GM12878 (cell line): ENCODE measurements at regions not wholly inside any gene's neighbourhood (a gene's known extent, or its start where the extent isn't known, plus 50 kb on each side); places are given as distances from the start of the nearest gene placed in this dataset.

Experiments used
- ATAC-seq: fragments of 200-7000 bp; cut with Tn5 transposase; 3 replicates; pipeline ENCODE4 v1.9.1; 2020; ENCODE audit warnings: mild to moderate bottlenecking, moderate library complexity
- BruUV-seq: library from RNA; stranded (reverse); fragments of 400-500 nt; replicated peaks from 2 replicates; lab custom pipeline; 2021; lab: Mats Ljungman, UMichigan
- CTCF ChIA-PET: fragments of 300-600 bp; sonication (Branson Sonifier 250); formaldehyde crosslinking; extraction: SDS; loops from one replicate; lab custom pipeline; 2021; ENCODE audit warnings: inconsistent platforms; lab: Yijun Ruan, JAX
- POLR2A ChIA-PET: fragments of 350-600 bp; formaldehyde crosslinking; extraction: SDS; loops from one replicate; lab custom pipeline; 2021; ENCODE audit warnings: inconsistent platforms; lab: Charles Lee
- RAD21 ChIA-PET: fragments of 300-600 bp; sonication (Branson Sonifier 250); formaldehyde crosslinking; loops from one replicate; lab custom pipeline; 2023; ENCODE audit warnings: antibody characterized with exemption; ENCODE audit not compliant: unreplicated experiment; lab: Charles Lee
- SMC1A ChIA-PET: fragments of 300-600 bp; sonication (Branson Sonifier 250); formaldehyde crosslinking; loops from one replicate; lab custom pipeline; 2023; ENCODE audit not compliant: unreplicated experiment, uncharacterized antibody; lab: Charles Lee
- DNase-seq: peaks from one replicate; pipeline ENCODE4 v3.0.0-alpha.2; 2011; ENCODE audit warnings: low read depth, low spot score
- FAIRE-seq: peaks from 3 replicates; lab custom pipeline; 2011; peaks lifted over from hg19 to GRCh38; lab: Jason Lieb, UNC
- H2AFZ ChIP-seq: 2 replicates; pipeline ENCODE4 v1.6.0; 2011; ENCODE audit warnings: low read depth, low read length, control low read depth; ENCODE audit not compliant: control insufficient read depth
- H3K27ac ChIP-seq: 2 replicates; pipeline ENCODE4 v1.5.1; 2011; ENCODE audit warnings: control low read depth; ENCODE audit not compliant: control insufficient read depth, insufficient read depth
- H3K27me3 ChIP-seq, 2 experiments: replicated peaks in 1 of 2; 2 replicates each; pipeline versions ENCODE4 v1.6.0 to v1.6.1; 2011; ENCODE audit warnings: low read length in 1 of 2; ENCODE audit not compliant: control insufficient read depth in 2 of 2, insufficient read depth in 2 of 2
- H3K36me3 ChIP-seq, 2 experiments: 2 replicates each; pipeline ENCODE4 v1.5.1; 2011; ENCODE audit warnings: low read length in 1 of 2; ENCODE audit not compliant: control insufficient read depth in 2 of 2, insufficient read depth in 2 of 2
- H3K4me1 ChIP-seq: 2 replicates; pipeline ENCODE4 v1.6.1; 2011; ENCODE audit warnings: mild to moderate bottlenecking, low read length, moderate library complexity, mixed read lengths; ENCODE audit not compliant: control insufficient read depth, insufficient read depth
- H3K4me2 ChIP-seq: 2 replicates; pipeline ENCODE4 v1.6.0; 2011; ENCODE audit warnings: control low read depth; ENCODE audit not compliant: control insufficient read depth, insufficient read depth
- H3K4me3 ChIP-seq: fragments of 200-600 bp; sonication (generic); 2 replicates; pipeline ENCODE4 v1.5.1; 2016
- H3K79me2 ChIP-seq: 2 replicates; pipeline ENCODE4 v1.6.0; 2011; ENCODE audit warnings: low read length; ENCODE audit not compliant: control insufficient read depth, insufficient read depth
- H3K9ac ChIP-seq: 2 replicates; pipeline ENCODE4 v1.8.0; 2011; ENCODE audit warnings: low read length, control low read depth, mixed read lengths; ENCODE audit not compliant: control insufficient read depth, insufficient read depth
- H3K9me3 ChIP-seq: replicated peaks from 3 replicates; pipeline ENCODE4 v1.5.1; 2011; ENCODE audit warnings: mild to moderate bottlenecking, low read length; ENCODE audit not compliant: control insufficient read depth, insufficient read depth
- H4K20me1 ChIP-seq: 2 replicates; pipeline ENCODE4 v1.6.0; 2011; ENCODE audit not compliant: control insufficient read depth, insufficient read depth
- BRCA1 ChIP-seq: IDR thresholded peaks from 2 replicates; pipeline ENCODE4 v1.6.1; 2011; ENCODE audit warnings: low read depth, low read length, improper control_type of control experiment
- CBFB ChIP-seq: IDR thresholded peaks from 2 replicates; pipeline ENCODE4 v1.6.1; 2016; ENCODE audit warnings: antibody characterized with exemption, low read depth
- CREB1 ChIP-seq: IDR thresholded peaks from 2 replicates; pipeline ENCODE4 v1.6.1; 2012; ENCODE audit warnings: low read depth, mild to moderate bottlenecking, inconsistent platforms
- HDGF ChIP-seq: fragments of 450-650 bp; IDR thresholded peaks from 2 replicates; pipeline ENCODE4 v1.6.1; 2016; ENCODE audit warnings: antibody characterized with exemption
- IRF4 ChIP-seq: IDR thresholded peaks from 2 replicates; pipeline ENCODE4 v1.6.1; 2011; ENCODE audit warnings: low read depth, low read length
- LARP7 ChIP-seq: fragments of 450-650 bp; IDR thresholded peaks from 2 replicates; pipeline ENCODE4 v1.6.1; 2017; ENCODE audit warnings: mild to moderate bottlenecking
- MTA2 ChIP-seq: fragments of 450-650 bp; IDR thresholded peaks from 2 replicates; pipeline ENCODE4 v1.6.1; 2016; ENCODE audit warnings: low read depth, mild to moderate bottlenecking, moderate library complexity
- NRF1 ChIP-seq: conservative IDR thresholded peaks from 2 replicates; pipeline ENCODE4 v1.6.1; 2011; ENCODE audit warnings: mild to moderate bottlenecking, low read depth, low read length, improper control_type of control experiment
- SMAD5 ChIP-seq: IDR thresholded peaks from 2 replicates; pipeline ENCODE4 v1.6.1; 2016; ENCODE audit warnings: antibody characterized with exemption, low read depth
- SREBF2 ChIP-seq: IDR thresholded peaks from 2 replicates; pipeline ENCODE4 v1.6.1; 2012; ENCODE audit warnings: mild to moderate bottlenecking, low read length
- STAT1 ChIP-seq: fragments of 450-650 bp; conservative IDR thresholded peaks from 2 replicates; pipeline ENCODE4 v1.6.1; 2014; ENCODE audit warnings: antibody characterized with exemption, mild to moderate bottlenecking
- TAF1 ChIP-seq: IDR thresholded peaks from 2 replicates; pipeline ENCODE4 v1.6.1; 2011; ENCODE audit warnings: mild to moderate bottlenecking, low read depth, low read length, borderline replicate concordance
- WGBS: methylation state at CpG from one replicate; pipeline ENCODE4 v1.1.6; 2016; ENCODE audit warnings: low lambda C conversion rate; ENCODE audit not compliant: insufficient replicate concordance, insufficient coverage; ENCODE audit errors: missing lambda C conversion rate; 5-methylcytosine and 5-hydroxymethylcytosine counted together
- in situ Hi-C: fragments of 300-500 bp; cut with MboI; formaldehyde crosslinking; loops from 9 replicates; pipeline ENCODE4 v1.14.3; 2018; ENCODE audit warnings: mixed read lengths
- intact Hi-C: fragments of 100-400 bp; cut with micrococcal nuclease; formaldehyde crosslinking; loops from one replicate; pipeline ENCODE4 v1.14.2; 2022; ENCODE audit not compliant: unreplicated experiment
- TF ChIP-seq, protein P1 (sequence below): IDR thresholded peaks from 2 replicates; pipeline ENCODE4 v1.6.1; 2012; ENCODE audit warnings: low read length, inconsistent platforms
- TF ChIP-seq, protein P2 (sequence below): fragments of 450-650 bp; IDR thresholded peaks from 2 replicates; pipeline ENCODE4 v1.6.1; 2017; ENCODE audit warnings: mild to moderate bottlenecking, low read depth, inconsistent platforms; ENCODE audit not compliant: poor library complexity, severe bottlenecking
- TF ChIP-seq, protein P3 (sequence below): IDR thresholded peaks from 2 replicates; pipeline ENCODE4 v1.6.1; 2011; ENCODE audit warnings: borderline replicate concordance, low read depth, mild to moderate bottlenecking, moderate library complexity, low read length; ENCODE audit not compliant: insufficient read depth, poor library complexity, severe bottlenecking

DNA sequence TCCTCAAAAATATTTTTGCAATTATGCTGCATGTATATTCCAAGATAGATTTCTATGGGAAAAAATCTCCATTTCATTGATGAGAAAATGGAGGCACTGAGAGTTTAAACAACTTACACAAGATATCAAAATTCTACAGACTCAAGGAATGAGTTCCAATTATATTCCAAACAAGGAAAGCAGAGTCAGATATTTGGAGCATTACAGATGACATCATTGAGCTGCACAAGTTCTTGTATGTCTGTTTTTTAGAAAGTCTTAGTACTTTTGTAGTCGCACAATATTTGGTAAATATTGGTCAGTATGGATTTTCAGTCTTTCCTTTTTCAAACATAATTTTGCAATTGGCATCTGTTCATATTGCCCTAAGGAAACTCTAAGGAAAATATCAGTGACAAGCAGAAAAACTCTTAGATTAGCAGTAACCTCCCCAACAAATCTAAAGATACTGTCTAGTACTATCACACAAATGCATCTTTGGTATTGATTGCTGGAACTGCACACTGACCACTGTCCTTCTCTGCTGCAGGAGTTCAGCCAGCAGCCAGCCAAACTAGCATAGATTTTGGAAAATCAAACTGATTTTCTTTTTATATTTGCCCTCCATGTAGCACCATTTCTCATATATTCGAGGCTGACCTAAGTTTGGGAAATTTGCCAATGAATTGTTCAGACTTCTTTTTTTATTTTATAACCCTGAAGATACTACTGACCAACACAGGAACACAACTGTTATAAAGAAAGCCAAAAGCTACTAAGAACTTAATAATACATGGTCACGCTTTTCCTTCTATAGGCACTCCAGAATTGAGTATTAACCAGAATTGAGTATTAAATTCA is 51.7 kb upstream of the TBX18 start:
- H3K79me2 ChIP-seq: no peaks in the 10 kb centered on the region
- H3K4me3 ChIP-seq: no peak overlapping the region
- DNase-seq (no peak), ATAC-seq (no peak), FAIRE-seq (no peak)
- in situ Hi-C loops (no loop called here), intact Hi-C loops (no loop called here)
- H3K9ac ChIP-seq: no peak overlapping the region
- H3K27me3 ChIP-seq: no peaks in the 10 kb centered on the region; a peak in 1 of 4 replicates
- H3K27ac ChIP-seq: no peak overlapping the region
- ChIA-PET RAD21 (no interaction called here), CTCF (interaction anchor here (1.8 kb wide), 1 partner anchor 394 kb away, joined by 5 read pairs; no protein-coding TSS in a partner anchor), SMC1A (no interaction called here), POLR2A (no interaction called here)
- no peak overlapping the region for H3K4me2 ChIP-seq
- no peaks in the 10 kb centered on the region for H4K20me1 ChIP-seq
- 45% methylated on average over 3 of the region's 3 CpGs for whole genome bisulfite sequencing
- no peak overlapping the region for H2AFZ ChIP-seq
- no peaks in the 10 kb centered on the region for H3K36me3 ChIP-seq
- BruUV-seq: no TSS peak
- no peaks in the 10 kb centered on the region for H3K9me3 ChIP-seq
- no peak for TF ChIP-seq TAF1
- TF ChIP-seq IRF4: no peak
- TF ChIP-seq CBFB: no peak
- no peak for TF ChIP-seq SREBF2
- TF ChIP-seq NRF1: no peak
- no peak for TF ChIP-seq LARP7
- TF ChIP-seq BRCA1: no peak
- no peak for TF ChIP-seq HDGF
- TF ChIP-seq CREB1: no peak
- no peak for TF ChIP-seq STAT1
- TF ChIP-seq MTA2: no peak
- TF ChIP-seq, protein P1, sequence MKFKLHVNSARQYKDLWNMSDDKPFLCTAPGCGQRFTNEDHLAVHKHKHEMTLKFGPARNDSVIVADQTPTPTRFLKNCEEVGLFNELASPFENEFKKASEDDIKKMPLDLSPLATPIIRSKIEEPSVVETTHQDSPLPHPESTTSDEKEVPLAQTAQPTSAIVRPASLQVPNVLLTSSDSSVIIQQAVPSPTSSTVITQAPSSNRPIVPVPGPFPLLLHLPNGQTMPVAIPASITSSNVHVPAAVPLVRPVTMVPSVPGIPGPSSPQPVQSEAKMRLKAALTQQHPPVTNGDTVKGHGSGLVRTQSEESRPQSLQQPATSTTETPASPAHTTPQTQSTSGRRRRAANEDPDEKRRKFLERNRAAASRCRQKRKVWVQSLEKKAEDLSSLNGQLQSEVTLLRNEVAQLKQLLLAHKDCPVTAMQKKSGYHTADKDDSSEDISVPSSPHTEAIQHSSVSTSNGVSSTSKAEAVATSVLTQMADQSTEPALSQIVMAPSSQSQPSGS: no peak
- TF ChIP-seq, protein P2, sequence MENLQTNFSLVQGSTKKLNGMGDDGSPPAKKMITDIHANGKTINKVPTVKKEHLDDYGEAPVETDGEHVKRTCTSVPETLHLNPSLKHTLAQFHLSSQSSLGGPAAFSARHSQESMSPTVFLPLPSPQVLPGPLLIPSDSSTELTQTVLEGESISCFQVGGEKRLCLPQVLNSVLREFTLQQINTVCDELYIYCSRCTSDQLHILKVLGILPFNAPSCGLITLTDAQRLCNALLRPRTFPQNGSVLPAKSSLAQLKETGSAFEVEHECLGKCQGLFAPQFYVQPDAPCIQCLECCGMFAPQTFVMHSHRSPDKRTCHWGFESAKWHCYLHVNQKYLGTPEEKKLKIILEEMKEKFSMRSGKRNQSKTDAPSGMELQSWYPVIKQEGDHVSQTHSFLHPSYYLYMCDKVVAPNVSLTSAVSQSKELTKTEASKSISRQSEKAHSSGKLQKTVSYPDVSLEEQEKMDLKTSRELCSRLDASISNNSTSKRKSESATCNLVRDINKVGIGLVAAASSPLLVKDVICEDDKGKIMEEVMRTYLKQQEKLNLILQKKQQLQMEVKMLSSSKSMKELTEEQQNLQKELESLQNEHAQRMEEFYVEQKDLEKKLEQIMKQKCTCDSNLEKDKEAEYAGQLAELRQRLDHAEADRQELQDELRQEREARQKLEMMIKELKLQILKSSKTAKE: no peak
- TF ChIP-seq, protein P3, sequence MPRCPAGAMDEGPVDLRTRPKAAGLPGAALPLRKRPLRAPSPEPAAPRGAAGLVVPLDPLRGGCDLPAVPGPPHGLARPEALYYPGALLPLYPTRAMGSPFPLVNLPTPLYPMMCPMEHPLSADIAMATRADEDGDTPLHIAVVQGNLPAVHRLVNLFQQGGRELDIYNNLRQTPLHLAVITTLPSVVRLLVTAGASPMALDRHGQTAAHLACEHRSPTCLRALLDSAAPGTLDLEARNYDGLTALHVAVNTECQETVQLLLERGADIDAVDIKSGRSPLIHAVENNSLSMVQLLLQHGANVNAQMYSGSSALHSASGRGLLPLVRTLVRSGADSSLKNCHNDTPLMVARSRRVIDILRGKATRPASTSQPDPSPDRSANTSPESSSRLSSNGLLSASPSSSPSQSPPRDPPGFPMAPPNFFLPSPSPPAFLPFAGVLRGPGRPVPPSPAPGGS: no peak
- TF ChIP-seq SMAD5: no peak
- TF ChIP-seq, all 136 proteins: peak for 0
- no peaks in the 10 kb centered on the region for H3K4me1 ChIP-seq
